Retinal pigment epithelial cell (primary cell): ENCODE measurements at regions not wholly inside any gene's neighbourhood (a gene's known extent, or its start where the extent isn't known, plus 50 kb on each side); places are given as distances from the start of the nearest gene placed in this dataset.

Experiments
- DNase-seq: peaks from one replicate; pipeline ENCODE4 v3.0.0-alpha.2; 2010; ENCODE audit warnings: low read depth
- H3K4me3 ChIP-seq: 2 replicates; pipeline ENCODE4 v1.5.1; 2011; ENCODE audit warnings: mild to moderate bottlenecking, low read length, control low read depth, moderate library complexity
- TF ChIP-seq, protein P1 (sequence below): conservative IDR thresholded peaks from 2 replicates; pipeline ENCODE4 v1.5.1; 2011; ENCODE audit warnings: low read depth, low read length, control low read depth, inconsistent platforms

GRCh38 chr4:103324811-103325210, 126.7 kb upstream of the CENPE start:
- DNase-seq = no peak
- no peak overlapping the region for H3K4me3 ChIP-seq
- TF ChIP-seq, protein P1, sequence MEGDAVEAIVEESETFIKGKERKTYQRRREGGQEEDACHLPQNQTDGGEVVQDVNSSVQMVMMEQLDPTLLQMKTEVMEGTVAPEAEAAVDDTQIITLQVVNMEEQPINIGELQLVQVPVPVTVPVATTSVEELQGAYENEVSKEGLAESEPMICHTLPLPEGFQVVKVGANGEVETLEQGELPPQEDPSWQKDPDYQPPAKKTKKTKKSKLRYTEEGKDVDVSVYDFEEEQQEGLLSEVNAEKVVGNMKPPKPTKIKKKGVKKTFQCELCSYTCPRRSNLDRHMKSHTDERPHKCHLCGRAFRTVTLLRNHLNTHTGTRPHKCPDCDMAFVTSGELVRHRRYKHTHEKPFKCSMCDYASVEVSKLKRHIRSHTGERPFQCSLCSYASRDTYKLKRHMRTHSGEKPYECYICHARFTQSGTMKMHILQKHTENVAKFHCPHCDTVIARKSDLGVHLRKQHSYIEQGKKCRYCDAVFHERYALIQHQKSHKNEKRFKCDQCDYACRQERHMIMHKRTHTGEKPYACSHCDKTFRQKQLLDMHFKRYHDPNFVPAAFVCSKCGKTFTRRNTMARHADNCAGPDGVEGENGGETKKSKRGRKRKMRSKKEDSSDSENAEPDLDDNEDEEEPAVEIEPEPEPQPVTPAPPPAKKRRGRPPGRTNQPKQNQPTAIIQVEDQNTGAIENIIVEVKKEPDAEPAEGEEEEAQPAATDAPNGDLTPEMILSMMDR = no peak

- DNase-seq = no peak
- no peak overlapping the region for H3K4me3 ChIP-seq
- TF ChIP-seq, protein P1 = no peak
Observed at GRCh38 chr4:103318327-103318726, 120.2 kb upstream of the CENPE start.

- no peak for DNase-seq
Observed at GRCh38 chr4:103308248-103308561, 110.1 kb upstream of the CENPE start.

GRCh38 chr4:103307453-103308247, 109.5 kb upstream of the CENPE start:
- DNase-seq = no peak
- H3K4me3 ChIP-seq = no peak overlapping the region
- TF ChIP-seq, protein P1 = no peak

More at GRCh38 chr4:103308248-103308561, 110.1 kb upstream of the CENPE start:
- no peak overlapping the region for H3K4me3 ChIP-seq
- TF ChIP-seq, protein P1 = no peak

GRCh38 chr4:103306870-103307375, 108.8 kb upstream of the CENPE start:
- no peak for DNase-seq

GRCh38 chr4:103305355-103305754, 107.2 kb upstream of the CENPE start:
- DNase-seq = no peak
- no peak overlapping the region for H3K4me3 ChIP-seq
- TF ChIP-seq, protein P1 = no peak

More at GRCh38 chr4:103306870-103307375, 108.8 kb upstream of the CENPE start:
- TF ChIP-seq, protein P1 = no peak
- H3K4me3 ChIP-seq = no peak overlapping the region

- TF ChIP-seq, protein P1 = no peak
- no peak for DNase-seq
- no peak overlapping the region for H3K4me3 ChIP-seq
Observed at GRCh38 chr4:103303011-103303410, 104.9 kb upstream of the CENPE start.
